Ovary (tissue), 7 donors: ENCODE measurements at regions not wholly inside any gene's neighbourhood (a gene's known extent, or its start where the extent isn't known, plus 50 kb on each side); places are given as distances from the start of the nearest gene placed in this dataset.

Experiments
- DNase-seq, 5 donors: peaks; one replicate each; pipeline ENCODE4 v3.0.0-alpha.2; 2019 to 2020
- H3K27ac ChIP-seq, 2 donors: fragments of 200-600 bp; one replicate each; pipeline versions ENCODE4 v1.5.1 to v1.8.0; 2019 to 2022
- H3K27me3 ChIP-seq: fragments of 200-600 bp; one replicate; pipeline ENCODE4 v1.8.0; 2022
- H3K36me3 ChIP-seq: fragments of 200-600 bp; sonication (generic); one replicate; pipeline ENCODE4 v1.5.1; 2019
- H3K4me1 ChIP-seq: one replicate; pipeline ENCODE4 v1.8.1; 2013; ENCODE audit warnings: mild to moderate bottlenecking, moderate library complexity; ENCODE audit not compliant: insufficient read depth
- H3K4me3 ChIP-seq: fragments of 200-600 bp; sonication (generic); one replicate; pipeline ENCODE4 v1.5.1; 2017
- H3K9me3 ChIP-seq, 2 donors: fragments of 200-600 bp in 1 of 2; sonication (generic) in 1 of 2; one replicate each; pipeline versions ENCODE4 v1.5.1 to v1.8.1; 2013 to 2019; ENCODE audit warnings: mild to moderate bottlenecking in 1 of 2, moderate library complexity in 1 of 2
- EP300 ChIP-seq: sonication (generic); formaldehyde crosslinking; IDR thresholded peaks from one replicate; pipeline ENCODE4 v1.6.1; 2017; ENCODE audit warnings: antibody characterized with exemption
- POLR2A ChIP-seq: fragments of 450-650 bp; IDR thresholded peaks from one replicate; pipeline ENCODE4 v1.6.1; 2017; ENCODE audit warnings: antibody characterized with exemption, mild to moderate bottlenecking, moderate library complexity
- WGBS, 3 donors: extraction: QIAGEN DNeasy Blood & Tissue Kit in 1 of 3; methylation state at CpG; one replicate each; pipeline versions ENCODE4 v1.1.5 to v1.1.7; 2013 to 2017; 5-methylcytosine and 5-hydroxymethylcytosine counted together
- intact Hi-C, 4 donors: fragments of 100-400 bp; cut with DNase I; formaldehyde crosslinking; loops; one replicate each; pipeline versions ENCODE4 v1.11.0 to v1.15.1; 2022 to 2023
- TF ChIP-seq, protein P1 (sequence below), 3 donors: fragments of 450-650 bp in 2 of 3; fragments of 200-600 bp in 1 of 3; IDR thresholded peaks; one replicate each; pipeline versions ENCODE4 v1.5.1 to v1.8.0; 2016 to 2022; ENCODE audit warnings: antibody characterized with exemption in 3 of 3, mild to moderate bottlenecking in 1 of 3
- donor health status: DM: no; HTN: no; CAD: no; lungs with moderate emphysema.
- donor health status: DM: no; HTN: no; CAD: no.
- donor health status: Bipolar disorder and iron deficiency.
- donor health status: DM: no; HTN: no; CAD: no.
- donor health status: DM: yes; HTN: yes; CAD: no.

DNA sequence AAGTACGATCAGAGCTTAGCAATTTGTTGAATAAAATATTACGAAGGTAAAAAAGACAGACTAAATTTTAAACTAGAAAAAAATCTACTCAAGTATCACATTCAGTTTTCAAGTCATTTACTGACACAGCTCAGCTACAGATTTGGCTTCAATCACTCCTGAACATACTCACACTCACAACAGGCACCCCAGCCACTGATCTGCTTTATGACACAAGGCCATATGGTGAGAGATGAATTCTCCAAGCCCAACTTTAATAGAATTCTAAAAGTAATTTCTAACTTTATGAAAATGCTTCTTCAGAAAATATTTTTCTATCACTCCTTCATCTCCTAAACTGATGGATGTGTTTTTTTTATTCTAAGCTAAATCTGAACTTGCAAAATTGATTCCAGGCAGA lies 337.1 kb downstream of the HHIPL2 start:
- Histone ChIP-seq H3K27me3 (no peaks in the 10 kb centered on the region), H3K4me3 (no peak overlapping the region), H3K4me1 (no peaks in the 10 kb centered on the region), H3K36me3 (no peaks in the 10 kb centered on the region), H3K27ac (no peak overlapping the region), H3K9me3 (no peaks in the 10 kb centered on the region)
- WGBS, 3 donors: 83 to 90% (median 87%) methylated on average over 2 of the region's 2 CpGs
- TF ChIP-seq, protein P1, sequence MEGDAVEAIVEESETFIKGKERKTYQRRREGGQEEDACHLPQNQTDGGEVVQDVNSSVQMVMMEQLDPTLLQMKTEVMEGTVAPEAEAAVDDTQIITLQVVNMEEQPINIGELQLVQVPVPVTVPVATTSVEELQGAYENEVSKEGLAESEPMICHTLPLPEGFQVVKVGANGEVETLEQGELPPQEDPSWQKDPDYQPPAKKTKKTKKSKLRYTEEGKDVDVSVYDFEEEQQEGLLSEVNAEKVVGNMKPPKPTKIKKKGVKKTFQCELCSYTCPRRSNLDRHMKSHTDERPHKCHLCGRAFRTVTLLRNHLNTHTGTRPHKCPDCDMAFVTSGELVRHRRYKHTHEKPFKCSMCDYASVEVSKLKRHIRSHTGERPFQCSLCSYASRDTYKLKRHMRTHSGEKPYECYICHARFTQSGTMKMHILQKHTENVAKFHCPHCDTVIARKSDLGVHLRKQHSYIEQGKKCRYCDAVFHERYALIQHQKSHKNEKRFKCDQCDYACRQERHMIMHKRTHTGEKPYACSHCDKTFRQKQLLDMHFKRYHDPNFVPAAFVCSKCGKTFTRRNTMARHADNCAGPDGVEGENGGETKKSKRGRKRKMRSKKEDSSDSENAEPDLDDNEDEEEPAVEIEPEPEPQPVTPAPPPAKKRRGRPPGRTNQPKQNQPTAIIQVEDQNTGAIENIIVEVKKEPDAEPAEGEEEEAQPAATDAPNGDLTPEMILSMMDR (IDR thresholded peaks at IDR 0.05): no peak
- no peak for TF ChIP-seq POLR2A
- TF ChIP-seq EP300: no peak
- no peak for DNase-seq
- intact Hi-C loops: no loop called here

DNA sequence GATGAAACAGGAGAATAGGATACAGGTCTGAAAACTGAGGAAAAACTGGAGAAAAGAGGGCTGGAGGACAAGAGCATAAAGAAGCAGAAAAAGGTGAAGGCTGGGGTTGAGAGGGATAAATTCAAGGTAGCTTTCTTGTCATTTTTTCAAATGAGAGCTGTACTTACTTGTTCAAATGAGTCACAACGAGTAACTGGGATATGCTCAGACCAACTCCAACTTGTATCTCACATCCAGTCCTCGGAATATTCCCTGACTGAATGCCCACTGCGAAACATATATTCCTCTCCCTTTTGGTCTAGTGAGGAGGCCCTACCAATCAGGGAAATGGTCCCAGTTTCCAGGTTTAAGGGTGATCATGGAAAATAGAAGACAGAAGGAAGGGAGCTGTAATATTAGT lies 343.4 kb downstream of the HHIPL2 start:
- Histone ChIP-seq H3K36me3 (no peaks in the 10 kb centered on the region), H3K27ac (no peak overlapping the region), H3K4me1 (no peaks in the 10 kb centered on the region), H3K4me3 (no peak overlapping the region), H3K9me3 (no peaks in the 10 kb centered on the region), H3K27me3 (no peaks in the 10 kb centered on the region)
- intact Hi-C loops: no loop called here
- WGBS, 3 donors: 84 to 89% (median 86%) methylated on average over 3 of the region's 3 CpGs
- DNase-seq: no peak
- TF ChIP-seq POLR2A: no peak
- no peak for TF ChIP-seq EP300
- TF ChIP-seq, protein P1 (IDR thresholded peaks at IDR 0.05): no peak

DNA sequence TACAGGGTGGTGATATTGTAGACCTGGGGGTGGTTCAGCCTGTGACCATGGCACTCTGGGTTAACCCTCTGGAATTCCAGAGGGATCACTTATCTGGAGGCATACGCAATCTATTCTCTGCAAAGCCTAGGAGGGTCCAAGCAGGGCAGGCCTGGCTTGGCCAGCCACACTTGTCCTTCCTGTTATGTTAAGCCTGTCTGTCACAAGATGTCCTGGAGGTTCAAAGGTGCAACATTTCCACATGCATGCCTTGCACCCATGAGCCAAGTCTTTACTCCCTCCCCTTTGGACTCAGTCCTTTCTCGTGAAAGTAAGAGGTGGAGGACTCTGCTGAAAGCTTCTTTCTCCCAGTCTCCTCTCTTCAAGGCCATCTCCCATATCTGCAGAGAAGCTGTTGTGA lies 345.1 kb downstream of the HHIPL2 start:
- no peaks in the 10 kb centered on the region for H3K9me3 ChIP-seq
- no peak for DNase-seq
- no peaks in the 10 kb centered on the region for H3K27me3 ChIP-seq
- no peaks in the 10 kb centered on the region for H3K4me1 ChIP-seq
- H3K4me3 ChIP-seq: no peak overlapping the region
- WGBS, 3 donors: 53 to 83% (median 64%) methylated on average over 2 of the region's 2 CpGs
- H3K27ac ChIP-seq: no peak overlapping the region
- no peaks in the 10 kb centered on the region for H3K36me3 ChIP-seq
- intact Hi-C loops: no loop called here
- TF ChIP-seq EP300: no peak
- no peak for TF ChIP-seq POLR2A
- TF ChIP-seq, protein P1 (IDR thresholded peaks at IDR 0.05): no peak

DNA sequence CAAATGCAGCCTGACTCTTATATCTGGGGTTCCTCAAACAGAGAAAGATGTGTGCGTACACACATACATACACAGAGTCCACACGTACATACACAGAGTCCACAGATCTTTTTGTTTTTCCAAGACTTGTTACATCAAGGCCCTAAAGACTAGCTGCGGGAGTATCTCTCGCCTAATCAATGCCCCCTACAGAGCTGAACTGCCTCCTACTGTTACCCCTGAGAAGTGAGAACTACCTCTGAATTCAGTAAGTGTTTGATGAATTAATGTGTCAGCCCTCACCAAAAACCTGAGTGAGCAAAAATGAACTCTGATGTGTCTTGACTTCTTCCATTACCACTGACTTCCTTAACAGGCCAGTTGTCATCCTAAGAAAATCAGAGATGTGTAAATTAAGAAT lies 351.2 kb downstream of the HHIPL2 start:
- intact Hi-C loops: no loop called here
- Histone ChIP-seq H3K27me3 (no peaks in the 10 kb centered on the region), H3K36me3 (no peaks in the 10 kb centered on the region), H3K27ac (no peak overlapping the region), H3K4me3 (no peak overlapping the region), H3K9me3 (no peaks in the 10 kb centered on the region), H3K4me1 (no peaks in the 10 kb centered on the region)
- TF ChIP-seq POLR2A (no peak), EP300 (no peak)
- TF ChIP-seq, protein P1 (IDR thresholded peaks at IDR 0.05): no peak
- 74 to 84% (median 77%) methylated on average over 4 of the region's 4 CpGs for WGBS, 3 donors
- no peak for DNase-seq

DNA sequence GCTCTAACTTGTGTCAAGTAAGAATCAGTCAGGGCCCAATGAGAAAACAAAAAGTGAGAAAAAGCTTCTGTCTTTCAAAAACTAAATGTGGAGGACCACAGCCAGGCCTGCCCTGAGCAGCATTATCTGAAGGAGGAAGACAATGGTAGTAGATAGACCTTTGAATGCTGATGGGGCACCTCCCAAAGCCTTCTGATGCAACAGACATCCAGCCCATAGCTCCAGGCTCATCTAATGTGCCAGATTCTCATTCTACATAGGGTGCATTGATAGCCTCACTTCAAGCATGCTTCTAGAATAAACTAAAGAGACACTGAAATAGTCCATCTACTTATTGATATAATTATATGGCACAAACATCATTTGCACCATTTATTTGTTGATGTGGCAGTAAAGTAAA lies 351.6 kb downstream of the HHIPL2 start:
- TF ChIP-seq, protein P1 (IDR thresholded peaks at IDR 0.05): no peak
- TF ChIP-seq POLR2A: no peak
- TF ChIP-seq EP300: no peak

More for the DNA sequence above, 351.6 kb downstream of the HHIPL2 start:
- Histone ChIP-seq H3K4me3 (no peak overlapping the region), H3K9me3 (no peaks in the 10 kb centered on the region), H3K4me1 (no peaks in the 10 kb centered on the region), H3K36me3 (no peaks in the 10 kb centered on the region), H3K27ac (no peak overlapping the region), H3K27me3 (no peaks in the 10 kb centered on the region)
- intact Hi-C loops: no loop called here
- DNase-seq: no peak
